HL-60 (cell line): ENCODE measurements at regions not wholly inside any gene's neighbourhood (a gene's known extent, or its start where the extent isn't known, plus 50 kb on each side); places are given as distances from the start of the nearest gene placed in this dataset.

ENCODE experiments used
- DNase-seq, 2 experiments: peaks; one replicate each; pipeline ENCODE4 v3.0.0-alpha.2; 2010 to 2020; ENCODE audit warnings: low read depth in 1 of 2, low spot score in 1 of 2
- H3K27ac ChIP-seq: fragments of 250-450 bp; sonication (Bioruptor Pico); replicated peaks from 2 replicates; pipeline ENCODE4 v1.5.1; 2020; ENCODE audit warnings: mild to moderate bottlenecking, moderate library complexity
- H3K27me3 ChIP-seq: fragments of 250-450 bp; sonication (Bioruptor Pico); 2 replicates; pipeline ENCODE4 v1.5.1; 2021; ENCODE audit warnings: mild to moderate bottlenecking, moderate library complexity; ENCODE audit not compliant: insufficient read depth, poor library complexity, severe bottlenecking
- H3K4me3 ChIP-seq: replicated peaks from 2 replicates; pipeline ENCODE4 v1.5.1; 2011; ENCODE audit warnings: mild to moderate bottlenecking, control low read depth, low read length; ENCODE audit not compliant: insufficient read depth
- CTCF ChIP-seq: IDR thresholded peaks from one replicate; pipeline ENCODE4 v1.5.1; 2011; ENCODE audit warnings: low read length, control low read depth, inconsistent platforms; ENCODE audit not compliant: insufficient read depth
- GABPA ChIP-seq: IDR thresholded peaks from 2 replicates; pipeline ENCODE4 v1.6.1; 2012; ENCODE audit warnings: low read depth
- POLR2AphosphoS5 ChIP-seq: IDR thresholded peaks from 2 replicates; pipeline ENCODE4 v1.6.1; 2012; ENCODE audit warnings: low read depth
- REST ChIP-seq: IDR thresholded peaks from 2 replicates; pipeline ENCODE4 v1.6.1; 2012; ENCODE audit warnings: low read depth; ENCODE audit not compliant: insufficient replicate concordance
- SPI1 ChIP-seq: IDR thresholded peaks from 2 replicates; pipeline ENCODE4 v1.6.1; 2012; ENCODE audit warnings: low read depth, mild to moderate bottlenecking, borderline replicate concordance

- TF ChIP-seq SPI1 (no peak), GABPA (no peak), POLR2AphosphoS5 (no peak), REST (no peak), CTCF (no peak)
- H3K27me3 ChIP-seq = no peaks in the 10 kb centered on the region
- DNase-seq = no peak
- H3K4me3 ChIP-seq = no peak overlapping the region
- no peak overlapping the region for H3K27ac ChIP-seq
These were observed 291.8 kb downstream of the SOX9 start for GRCh38 chr17:72412650-72413076.

- H3K4me3 ChIP-seq = no peak overlapping the region
- H3K27ac ChIP-seq = no peak overlapping the region
- H3K27me3 ChIP-seq = no peaks in the 10 kb centered on the region
- no peak for TF ChIP-seq REST
- TF ChIP-seq SPI1 = no peak
- TF ChIP-seq POLR2AphosphoS5 = no peak
- no peak for TF ChIP-seq GABPA
- TF ChIP-seq CTCF = no peak
- DNase-seq = no peak
These were observed 292.5 kb downstream of the SOX9 start for GRCh38 chr17:72413077-72414031.

- no peak for TF ChIP-seq SPI1
- no peak for TF ChIP-seq CTCF
- TF ChIP-seq GABPA = no peak
- TF ChIP-seq POLR2AphosphoS5 = no peak
- no peak for TF ChIP-seq REST
- no peak for DNase-seq
- Histone ChIP-seq H3K27ac (no peak overlapping the region), H3K4me3 (no peak overlapping the region), H3K27me3 (no peaks in the 10 kb centered on the region)
These were observed 293.2 kb downstream of the SOX9 start for GRCh38 chr17:72414032-72414396.
